ENCODE measurements at regions not wholly inside any gene's neighbourhood (a gene's known extent, or its start where the extent isn't known, plus 50 kb on each side); places are given as distances from the start of the nearest gene placed in this dataset.

DNA sequence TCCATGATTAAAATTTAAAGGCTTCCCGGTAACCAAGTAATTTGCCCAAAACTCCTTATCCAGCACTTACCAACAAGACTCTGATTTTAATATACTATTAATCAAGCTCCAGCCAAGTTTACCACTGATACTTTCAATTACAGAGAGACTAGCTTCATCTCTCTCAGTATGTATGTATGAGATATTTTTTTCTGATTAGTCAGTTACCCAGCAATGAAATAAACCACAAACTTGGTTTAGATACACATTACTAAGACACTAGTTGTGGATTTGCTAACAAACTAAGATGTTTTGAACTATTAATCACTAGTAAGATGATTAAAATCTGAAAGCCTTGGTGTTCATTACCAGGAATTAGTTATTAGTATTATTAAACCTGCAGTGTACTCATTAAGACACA, 1272.2 kb upstream of the ACVR2A start:
- TF ChIP-seq, protein P1, sequence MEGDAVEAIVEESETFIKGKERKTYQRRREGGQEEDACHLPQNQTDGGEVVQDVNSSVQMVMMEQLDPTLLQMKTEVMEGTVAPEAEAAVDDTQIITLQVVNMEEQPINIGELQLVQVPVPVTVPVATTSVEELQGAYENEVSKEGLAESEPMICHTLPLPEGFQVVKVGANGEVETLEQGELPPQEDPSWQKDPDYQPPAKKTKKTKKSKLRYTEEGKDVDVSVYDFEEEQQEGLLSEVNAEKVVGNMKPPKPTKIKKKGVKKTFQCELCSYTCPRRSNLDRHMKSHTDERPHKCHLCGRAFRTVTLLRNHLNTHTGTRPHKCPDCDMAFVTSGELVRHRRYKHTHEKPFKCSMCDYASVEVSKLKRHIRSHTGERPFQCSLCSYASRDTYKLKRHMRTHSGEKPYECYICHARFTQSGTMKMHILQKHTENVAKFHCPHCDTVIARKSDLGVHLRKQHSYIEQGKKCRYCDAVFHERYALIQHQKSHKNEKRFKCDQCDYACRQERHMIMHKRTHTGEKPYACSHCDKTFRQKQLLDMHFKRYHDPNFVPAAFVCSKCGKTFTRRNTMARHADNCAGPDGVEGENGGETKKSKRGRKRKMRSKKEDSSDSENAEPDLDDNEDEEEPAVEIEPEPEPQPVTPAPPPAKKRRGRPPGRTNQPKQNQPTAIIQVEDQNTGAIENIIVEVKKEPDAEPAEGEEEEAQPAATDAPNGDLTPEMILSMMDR (IDR thresholded peaks at IDR 0.05; ENCODE audit: insufficient read depth, low read depth, low read length) = no peak
- no peak for TF ChIP-seq EZH2 (IDR thresholded peaks at IDR 0.05; ENCODE audit: insufficient read depth, low read length)

Data from astrocyte (in vitro differentiated cells and primary cell).